ENCODE measurements at regions not wholly inside any gene's neighbourhood (a gene's known extent, or its start where the extent isn't known, plus 50 kb on each side); places are given as distances from the start of the nearest gene placed in this dataset.

- intact Hi-C loops (cut with micrococcal nuclease; ENCODE audit: unreplicated experiment), result no loop called here
- Mint-ChIP-seq H3K36me3 (ENCODE audit: insufficient read depth, unreplicated experiment) (no peaks in the 10 kb centered on the region), H3K4me1 (ENCODE audit: low read depth, unreplicated experiment) (no peaks in the 10 kb centered on the region), H3K4me3 (ENCODE audit: low read depth, unreplicated experiment) (no peak overlapping the region), H3K27ac (ENCODE audit: unreplicated experiment) (no peak overlapping the region), H3K9me3 (ENCODE audit: low read depth, unreplicated experiment) (no peaks in the 10 kb centered on the region), H3K27me3 (ENCODE audit: unreplicated experiment) (no peaks in the 10 kb centered on the region)
- TF ChIP-seq CTCF (IDR thresholded peaks at IDR 0.05; ENCODE audit: unreplicated experiment), result no peak
- CTCF ChIA-PET, result no interaction called here
- no TSS peak for BruUV-seq (replicated peaks)
- no peak for DNase-seq
Observed at GRCh38 chr2:9082158-9082557, 78.7 kb upstream of the MBOAT2 start.

DNA sequence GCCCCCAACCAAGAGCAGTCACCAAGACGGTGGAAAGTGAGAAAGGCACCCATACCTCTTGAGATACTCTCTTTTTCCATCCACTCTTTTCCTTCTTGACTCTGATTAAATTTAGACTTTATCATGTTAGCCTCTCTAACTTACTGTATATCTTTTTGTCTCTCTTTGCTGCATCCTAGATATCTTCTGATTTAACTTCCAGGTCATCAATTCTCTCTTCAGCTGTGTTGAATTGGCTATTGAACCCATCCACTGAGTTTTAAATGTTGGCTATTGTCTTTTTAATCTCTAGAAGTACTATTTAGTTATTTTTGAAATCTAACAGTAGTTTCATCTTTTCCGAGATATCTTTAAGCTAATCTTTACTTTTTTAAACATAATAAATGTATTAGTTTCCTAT, 78.3 kb upstream of the MBOAT2 start:
- CTCF ChIA-PET, result interaction anchor here (0.7 kb wide), 1 partner anchor 29 kb away, joined by 4 read pairs; no protein-coding TSS in a partner anchor

DNA sequence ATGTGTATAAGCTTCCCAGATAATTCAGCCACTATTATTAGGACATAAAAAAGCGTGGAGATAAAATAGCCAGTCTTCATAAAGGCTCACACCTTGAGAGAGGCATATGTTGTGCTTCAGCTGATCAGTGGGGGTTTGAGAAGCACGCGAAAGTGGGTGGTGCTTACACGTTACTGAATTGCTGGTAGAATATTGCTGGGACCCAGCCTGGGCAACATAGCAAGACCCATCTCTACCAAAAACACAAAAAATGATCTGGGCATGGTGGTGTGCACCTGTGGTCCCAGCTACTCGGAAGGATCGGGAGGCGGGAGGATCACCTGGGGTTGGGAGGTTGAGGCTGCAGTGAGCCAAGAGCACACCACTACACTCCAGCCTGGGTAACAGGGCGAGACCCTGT, 74.9 kb upstream of the MBOAT2 start:
- CTCF ChIA-PET, result interaction anchor here (0.7 kb wide), 1 partner anchor 25 kb away, joined by 3 read pairs; no protein-coding TSS in a partner anchor
- intact Hi-C loops (cut with micrococcal nuclease; ENCODE audit: unreplicated experiment), result no loop called here
- Mint-ChIP-seq H3K4me1 (ENCODE audit: low read depth, unreplicated experiment) (no peaks in the 10 kb centered on the region), H3K9me3 (ENCODE audit: low read depth, unreplicated experiment) (no peaks in the 10 kb centered on the region), H3K36me3 (ENCODE audit: insufficient read depth, unreplicated experiment) (no peaks in the 10 kb centered on the region), H3K27ac (ENCODE audit: unreplicated experiment) (no peak overlapping the region), H3K4me3 (ENCODE audit: low read depth, unreplicated experiment) (no peak overlapping the region), H3K27me3 (ENCODE audit: unreplicated experiment) (no peaks in the 10 kb centered on the region)
- no peak for TF ChIP-seq CTCF (IDR thresholded peaks at IDR 0.05; ENCODE audit: unreplicated experiment)
- DNase-seq, result no peak
- BruUV-seq (replicated peaks), result no TSS peak

More for the DNA sequence above, 78.3 kb upstream of the MBOAT2 start:
- intact Hi-C loops (cut with micrococcal nuclease; ENCODE audit: unreplicated experiment), result no loop called here
- no peak overlapping the region for H3K27ac Mint-ChIP-seq (ENCODE audit: unreplicated experiment)
- TF ChIP-seq CTCF (IDR thresholded peaks at IDR 0.05; ENCODE audit: unreplicated experiment), result no peak
- no peaks in the 10 kb centered on the region for H3K36me3 Mint-ChIP-seq (ENCODE audit: insufficient read depth, unreplicated experiment)
- no peaks in the 10 kb centered on the region for H3K27me3 Mint-ChIP-seq (ENCODE audit: unreplicated experiment)
- H3K4me1 Mint-ChIP-seq (ENCODE audit: low read depth, unreplicated experiment), result no peaks in the 10 kb centered on the region
- no peak for DNase-seq
- H3K9me3 Mint-ChIP-seq (ENCODE audit: low read depth, unreplicated experiment), result no peaks in the 10 kb centered on the region
- H3K4me3 Mint-ChIP-seq (ENCODE audit: low read depth, unreplicated experiment), result no peak overlapping the region
- no TSS peak for BruUV-seq (replicated peaks)

GRCh38 chr2:9077691-9078090, 74.2 kb upstream of the MBOAT2 start:
- CTCF ChIA-PET, result no interaction called here
- TF ChIP-seq CTCF (IDR thresholded peaks at IDR 0.05; ENCODE audit: unreplicated experiment), result no peak
- DNase-seq, result no peak
- Mint-ChIP-seq H3K4me1 (ENCODE audit: low read depth, unreplicated experiment) (no peaks in the 10 kb centered on the region), H3K9me3 (ENCODE audit: low read depth, unreplicated experiment) (no peaks in the 10 kb centered on the region), H3K27me3 (ENCODE audit: unreplicated experiment) (no peaks in the 10 kb centered on the region), H3K4me3 (ENCODE audit: low read depth, unreplicated experiment) (no peak overlapping the region), H3K36me3 (ENCODE audit: insufficient read depth, unreplicated experiment) (no peaks in the 10 kb centered on the region), H3K27ac (ENCODE audit: unreplicated experiment) (no peak overlapping the region)
- intact Hi-C loops (cut with micrococcal nuclease; ENCODE audit: unreplicated experiment), result no loop called here
- BruUV-seq (replicated peaks), result no TSS peak

Data from Calu3 (cell line).